Posterior cingulate gyrus (tissue), 11 donors: ENCODE measurements at regions not wholly inside any gene's neighbourhood (a gene's known extent, or its start where the extent isn't known, plus 50 kb on each side); places are given as distances from the start of the nearest gene placed in this dataset.
"Not testable (repeated sequence)": the region's sequence is repeated elsewhere in the genome, so short reads cannot be mapped to it uniquely, and the experiment has no call there.

ENCODE experiments used
- DNase-seq, 10 donors: peaks; one replicate each; pipeline versions ENCODE4 v3.0.0 to v3.0.0-alpha.2; 2020 to 2021; ENCODE audit warnings: mixed read lengths in 3 of 10
- intact Hi-C: fragments of 100-400 bp; cut with DNase I; formaldehyde crosslinking; loops from one replicate; pipeline ENCODE4 v1.15.1; 2023

GRCh38 chr4:189600718-189601435, 339.8 kb upstream of the FRG1 start:
- DNase-seq: no peak
- intact Hi-C loops: no loop called here

- intact Hi-C loops, DNase-seq: not testable (repeated sequence)
These were observed 337.8 kb upstream of the FRG1 start for GRCh38 chr4:189602827-189603226.

GRCh38 chr4:189610571-189610970, 330.1 kb upstream of the FRG1 start:
- DNase-seq, intact Hi-C loops: not testable (repeated sequence)

- intact Hi-C loops: no loop called here
- no peak for DNase-seq
These were observed 327.5 kb upstream of the FRG1 start for GRCh38 chr4:189613207-189613606.

- peak in 1 of 10 donors; percentile 82 for DNase-seq
- intact Hi-C loops: no loop called here
These were observed 325.4 kb upstream of the FRG1 start for GRCh38 chr4:189615217-189615663.

- DNase-seq, intact Hi-C loops: not testable (repeated sequence)
These were observed 322.9 kb upstream of the FRG1 start for GRCh38 chr4:189617741-189618140.

- intact Hi-C loops, DNase-seq: not testable (repeated sequence)
These were observed 321.0 kb upstream of the FRG1 start for GRCh38 chr4:189619441-189620250.

- intact Hi-C loops: not testable (repeated sequence)
These were observed 318.1 kb upstream of the FRG1 start for GRCh38 chr4:189622574-189622973.

GRCh38 chr4:189627041-189627440, 313.6 kb upstream of the FRG1 start:
- intact Hi-C loops, DNase-seq: not testable (repeated sequence)

More at GRCh38 chr4:189622574-189622973, 318.1 kb upstream of the FRG1 start:
- not testable (repeated sequence) for DNase-seq

- DNase-seq, intact Hi-C loops: not testable (repeated sequence)
These were observed 310.9 kb upstream of the FRG1 start for GRCh38 chr4:189629733-189630132.

- DNase-seq, intact Hi-C loops: not testable (repeated sequence)
These were observed 309.6 kb upstream of the FRG1 start for GRCh38 chr4:189630913-189631567.

GRCh38 chr4:189631568-189631916, 309.1 kb upstream of the FRG1 start:
- intact Hi-C loops, DNase-seq: not testable (repeated sequence)

- intact Hi-C loops, DNase-seq: not testable (repeated sequence)
These were observed 290.2 kb upstream of the FRG1 start for GRCh38 chr4:189650436-189650835.

GRCh38 chr4:189653130-189653653, 287.5 kb upstream of the FRG1 start:
- intact Hi-C loops, DNase-seq: not testable (repeated sequence)

- DNase-seq, intact Hi-C loops: not testable (repeated sequence)
These were observed 286.7 kb upstream of the FRG1 start for GRCh38 chr4:189653983-189654382.

GRCh38 chr4:189654396-189654795, 286.3 kb upstream of the FRG1 start:
- DNase-seq, intact Hi-C loops: not testable (repeated sequence)

- intact Hi-C loops, DNase-seq: not testable (repeated sequence)
These were observed 284.9 kb upstream of the FRG1 start for GRCh38 chr4:189655817-189656216.

- no peak for DNase-seq
- intact Hi-C loops: no loop called here
These were observed 284.0 kb upstream of the FRG1 start for GRCh38 chr4:189656641-189657040.

GRCh38 chr4:189658259-189658658, 282.4 kb upstream of the FRG1 start:
- intact Hi-C loops, DNase-seq: not testable (repeated sequence)

- DNase-seq, intact Hi-C loops: not testable (repeated sequence)
These were observed 281.8 kb upstream of the FRG1 start for GRCh38 chr4:189658831-189659230.

GRCh38 chr4:189659287-189659686, 281.4 kb upstream of the FRG1 start:
- DNase-seq: no peak
- intact Hi-C loops: no loop called here
